HCT116 (cell line): ENCODE measurements at regions not wholly inside any gene's neighbourhood (a gene's known extent, or its start where the extent isn't known, plus 50 kb on each side); places are given as distances from the start of the nearest gene placed in this dataset.
"Not testable (repeated sequence)": the region's sequence is repeated elsewhere in the genome, so short reads cannot be mapped to it uniquely, and the experiment has no call there.

Experiments used
- EZH2 ChIP-seq: fragments of 200-600 bp; sonication (generic); IDR thresholded peaks from 2 replicates; pipeline ENCODE4 v1.6.1; 2017; ENCODE audit warnings: antibody characterized with exemption, mixed run types
- POLR2A ChIP-seq: IDR thresholded peaks from 2 replicates; pipeline ENCODE4 v1.7.0; 2011; ENCODE audit warnings: borderline replicate concordance; ENCODE audit not compliant: insufficient read depth, insufficient read length; ENCODE audit errors: extremely low read depth
- POLR2AphosphoS5 ChIP-seq: IDR thresholded peaks from 2 replicates; pipeline ENCODE4 v1.6.1; 2011; ENCODE audit warnings: mild to moderate bottlenecking, low read depth, low read length, moderate library complexity
- ZBTB33 ChIP-seq: IDR thresholded peaks from 2 replicates; pipeline ENCODE4 v1.6.1; 2011; ENCODE audit warnings: mild to moderate bottlenecking, low read length, moderate library complexity; ENCODE audit not compliant: insufficient replicate concordance; ENCODE audit errors: extremely low read depth
- ZNF274 ChIP-seq: fragments of 200-500 bp; sonication (Bioruptor generic); IDR thresholded peaks from 2 replicates; pipeline ENCODE4 v1.6.1; 2014; ENCODE audit warnings: mild to moderate bottlenecking, low read depth, low read length, inconsistent platforms
- TF ChIP-seq, protein P1 (sequence below): IDR thresholded peaks from 2 replicates; pipeline ENCODE4 v1.6.1; 2012
- TF ChIP-seq, protein P2 (sequence below), 3 experiments: fragments of 200-600 bp in 1 of 3; sonication (generic) in 1 of 3; IDR thresholded peaks in 2 of 3; conservative IDR thresholded peaks in 1 of 3; 2 replicates each; pipeline ENCODE4 v1.5.1; 2012 to 2017; ENCODE audit warnings: low read depth in 2 of 3, low read length in 2 of 3, antibody characterized with exemption in 1 of 3, borderline replicate concordance in 1 of 3, control low read depth in 1 of 3, mild to moderate bottlenecking in 1 of 3, mixed read lengths in 1 of 3, mixed run types in 1 of 3, moderate library complexity in 1 of 3; ENCODE audit not compliant: insufficient read depth in 1 of 3

DNA sequence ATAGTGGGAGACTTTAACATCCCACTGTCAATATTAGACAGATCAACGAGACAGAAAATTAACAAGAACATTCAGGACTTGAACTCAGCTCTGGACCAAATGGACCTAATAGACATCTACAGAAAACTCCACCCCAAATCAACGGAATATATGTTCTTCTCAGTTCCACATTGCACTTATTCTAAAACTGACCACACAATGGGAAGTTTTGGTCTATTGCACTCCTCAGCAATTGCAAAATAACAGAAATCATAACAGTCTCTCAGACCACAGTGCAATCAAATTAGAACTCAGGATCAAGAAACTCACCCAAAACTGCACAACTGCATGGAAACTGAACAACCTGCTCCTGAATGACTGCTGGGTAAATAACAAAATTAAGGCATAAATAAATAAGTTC lies 449.9 kb upstream of the FANCL start:
- not testable (repeated sequence) for TF ChIP-seq POLR2AphosphoS5, EZH2, ZNF274, POLR2A, ZBTB33
- TF ChIP-seq, protein P1, sequence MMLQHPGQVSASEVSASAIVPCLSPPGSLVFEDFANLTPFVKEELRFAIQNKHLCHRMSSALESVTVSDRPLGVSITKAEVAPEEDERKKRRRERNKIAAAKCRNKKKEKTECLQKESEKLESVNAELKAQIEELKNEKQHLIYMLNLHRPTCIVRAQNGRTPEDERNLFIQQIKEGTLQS: not testable (repeated sequence)
- TF ChIP-seq, protein P2, sequence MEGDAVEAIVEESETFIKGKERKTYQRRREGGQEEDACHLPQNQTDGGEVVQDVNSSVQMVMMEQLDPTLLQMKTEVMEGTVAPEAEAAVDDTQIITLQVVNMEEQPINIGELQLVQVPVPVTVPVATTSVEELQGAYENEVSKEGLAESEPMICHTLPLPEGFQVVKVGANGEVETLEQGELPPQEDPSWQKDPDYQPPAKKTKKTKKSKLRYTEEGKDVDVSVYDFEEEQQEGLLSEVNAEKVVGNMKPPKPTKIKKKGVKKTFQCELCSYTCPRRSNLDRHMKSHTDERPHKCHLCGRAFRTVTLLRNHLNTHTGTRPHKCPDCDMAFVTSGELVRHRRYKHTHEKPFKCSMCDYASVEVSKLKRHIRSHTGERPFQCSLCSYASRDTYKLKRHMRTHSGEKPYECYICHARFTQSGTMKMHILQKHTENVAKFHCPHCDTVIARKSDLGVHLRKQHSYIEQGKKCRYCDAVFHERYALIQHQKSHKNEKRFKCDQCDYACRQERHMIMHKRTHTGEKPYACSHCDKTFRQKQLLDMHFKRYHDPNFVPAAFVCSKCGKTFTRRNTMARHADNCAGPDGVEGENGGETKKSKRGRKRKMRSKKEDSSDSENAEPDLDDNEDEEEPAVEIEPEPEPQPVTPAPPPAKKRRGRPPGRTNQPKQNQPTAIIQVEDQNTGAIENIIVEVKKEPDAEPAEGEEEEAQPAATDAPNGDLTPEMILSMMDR (IDR thresholded peaks at IDR 0.05 in 2 of 3, conservative IDR thresholded peaks at IDR 0.05 in 1 of 3; ENCODE audit: borderline replicate concordance in 1 of 3, insufficient read depth in 1 of 3, low read depth in 2 of 3, low read length in 2 of 3): not testable (repeated sequence)
